DOHH2 (cell line): ENCODE measurements at regions not wholly inside any gene's neighbourhood (a gene's known extent, or its start where the extent isn't known, plus 50 kb on each side); places are given as distances from the start of the nearest gene placed in this dataset.

Source experiments
- H3F3A ChIP-seq: fragments of 200-600 bp; sonication (generic), shearing (Covaris generic); 2 replicates; pipeline ENCODE4 v1.6.0; 2016; ENCODE audit warnings: antibody characterized with exemption, mild to moderate bottlenecking; ENCODE audit not compliant: control insufficient read depth, insufficient read depth
- H3K27ac ChIP-seq: fragments of 200-600 bp; sonication (generic); 2 replicates; pipeline ENCODE4 v1.5.1; 2014; ENCODE audit warnings: low read depth, mild to moderate bottlenecking, low read length, moderate library complexity
- H3K27me3 ChIP-seq: fragments of 200-600 bp; sonication (generic); 2 replicates; pipeline ENCODE4 v1.6.1; 2014; ENCODE audit warnings: mild to moderate bottlenecking, low read length, mixed read lengths; ENCODE audit not compliant: control insufficient read depth
- H3K36me3 ChIP-seq: fragments of 200-600 bp; sonication (generic); 2 replicates; pipeline ENCODE4 v1.6.1; 2014; ENCODE audit warnings: mild to moderate bottlenecking, low read length, moderate library complexity, mixed read lengths; ENCODE audit not compliant: control insufficient read depth
- H3K4me1 ChIP-seq: fragments of 200-600 bp; sonication (generic); 2 replicates; pipeline ENCODE4 v1.6.1; 2014; ENCODE audit warnings: mild to moderate bottlenecking, low read length, mixed read lengths; ENCODE audit not compliant: control insufficient read depth
- H3K4me2 ChIP-seq: fragments of 200-600 bp; sonication (generic); 2 replicates; pipeline ENCODE4 v1.6.0; 2014; ENCODE audit warnings: mild to moderate bottlenecking, low read length, moderate library complexity
- H3K4me3 ChIP-seq: fragments of 200-600 bp; sonication (generic); 2 replicates; pipeline ENCODE4 v1.5.1; 2014; ENCODE audit warnings: mild to moderate bottlenecking, low read length, mixed read lengths
- H3K79me2 ChIP-seq: fragments of 200-600 bp; sonication (generic); 2 replicates; pipeline ENCODE4 v1.6.1; 2014; ENCODE audit warnings: mild to moderate bottlenecking, low read length, mixed read lengths; ENCODE audit not compliant: control insufficient read depth
- H3K9me2 ChIP-seq: fragments of 200-600 bp; sonication (generic); replicated peaks from 2 replicates; pipeline ENCODE4 v1.6.1; 2014; ENCODE audit warnings: mild to moderate bottlenecking, low read length, mixed read lengths; ENCODE audit not compliant: control insufficient read depth
- H3K9me3 ChIP-seq: fragments of 200-600 bp; sonication (generic); 2 replicates; pipeline ENCODE4 v1.6.1; 2014; ENCODE audit warnings: antibody characterized with exemption, low read length, mixed read lengths; ENCODE audit not compliant: control insufficient read depth, insufficient read depth
- H4K20me1 ChIP-seq: fragments of 200-600 bp; sonication (generic); 2 replicates; pipeline ENCODE4 v1.6.0; 2014; ENCODE audit warnings: low read depth, mild to moderate bottlenecking, antibody characterized with exemption, low read length, moderate library complexity; ENCODE audit not compliant: control insufficient read depth, insufficient read depth
- EZH2phosphoT487 ChIP-seq: fragments of 200-600 bp; sonication (generic); IDR thresholded peaks from 2 replicates; pipeline ENCODE4 v1.6.1; 2017; ENCODE audit warnings: borderline replicate concordance, mild to moderate bottlenecking, antibody characterized with exemption, low read length, moderate library complexity, mixed read lengths
- TF ChIP-seq, protein P1 (sequence below): fragments of 200-600 bp; sonication (generic); IDR thresholded peaks from one replicate; pipeline ENCODE4 v1.5.1; 2014; ENCODE audit warnings: antibody characterized with exemption, mild to moderate bottlenecking, low read depth, low read length; ENCODE audit not compliant: poor library complexity, severe bottlenecking

DNA sequence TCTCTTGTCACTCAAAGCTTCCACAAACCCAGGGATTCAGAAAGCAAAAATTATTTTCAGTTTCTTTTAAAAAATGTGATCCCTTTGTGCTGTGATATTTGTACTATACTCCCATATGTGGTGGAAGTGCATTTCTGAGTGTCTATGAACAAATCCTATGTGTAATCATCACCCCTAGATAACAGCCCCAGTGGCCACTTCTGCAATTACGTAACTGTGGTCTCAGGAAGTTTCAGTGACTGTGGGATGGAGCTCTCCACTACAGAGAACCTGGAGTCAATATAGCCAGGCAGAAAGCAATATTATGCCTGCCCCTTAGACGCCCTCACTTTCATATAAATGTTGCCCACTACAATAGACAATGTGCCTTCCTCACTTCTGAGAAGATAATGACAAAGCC, 1101.7 kb upstream of the GHITM start:
- Histone ChIP-seq H3K4me3 (no peak overlapping the region), H3K27ac (no peak overlapping the region), H3K36me3 (no peaks in the 10 kb centered on the region), H3K9me2 (no peaks in the 10 kb centered on the region), H3K9me3 (no peaks in the 10 kb centered on the region), H4K20me1 (no peaks in the 10 kb centered on the region), H3K4me1 (no peaks in the 10 kb centered on the region), H3K4me2 (no peak overlapping the region), H3K79me2 (no peaks in the 10 kb centered on the region), H3K27me3 (no peaks in the 10 kb centered on the region), H3F3A (no peaks in the 10 kb centered on the region)
- TF ChIP-seq, protein P1, sequence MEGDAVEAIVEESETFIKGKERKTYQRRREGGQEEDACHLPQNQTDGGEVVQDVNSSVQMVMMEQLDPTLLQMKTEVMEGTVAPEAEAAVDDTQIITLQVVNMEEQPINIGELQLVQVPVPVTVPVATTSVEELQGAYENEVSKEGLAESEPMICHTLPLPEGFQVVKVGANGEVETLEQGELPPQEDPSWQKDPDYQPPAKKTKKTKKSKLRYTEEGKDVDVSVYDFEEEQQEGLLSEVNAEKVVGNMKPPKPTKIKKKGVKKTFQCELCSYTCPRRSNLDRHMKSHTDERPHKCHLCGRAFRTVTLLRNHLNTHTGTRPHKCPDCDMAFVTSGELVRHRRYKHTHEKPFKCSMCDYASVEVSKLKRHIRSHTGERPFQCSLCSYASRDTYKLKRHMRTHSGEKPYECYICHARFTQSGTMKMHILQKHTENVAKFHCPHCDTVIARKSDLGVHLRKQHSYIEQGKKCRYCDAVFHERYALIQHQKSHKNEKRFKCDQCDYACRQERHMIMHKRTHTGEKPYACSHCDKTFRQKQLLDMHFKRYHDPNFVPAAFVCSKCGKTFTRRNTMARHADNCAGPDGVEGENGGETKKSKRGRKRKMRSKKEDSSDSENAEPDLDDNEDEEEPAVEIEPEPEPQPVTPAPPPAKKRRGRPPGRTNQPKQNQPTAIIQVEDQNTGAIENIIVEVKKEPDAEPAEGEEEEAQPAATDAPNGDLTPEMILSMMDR: no peak
- TF ChIP-seq EZH2phosphoT487: no peak

DNA sequence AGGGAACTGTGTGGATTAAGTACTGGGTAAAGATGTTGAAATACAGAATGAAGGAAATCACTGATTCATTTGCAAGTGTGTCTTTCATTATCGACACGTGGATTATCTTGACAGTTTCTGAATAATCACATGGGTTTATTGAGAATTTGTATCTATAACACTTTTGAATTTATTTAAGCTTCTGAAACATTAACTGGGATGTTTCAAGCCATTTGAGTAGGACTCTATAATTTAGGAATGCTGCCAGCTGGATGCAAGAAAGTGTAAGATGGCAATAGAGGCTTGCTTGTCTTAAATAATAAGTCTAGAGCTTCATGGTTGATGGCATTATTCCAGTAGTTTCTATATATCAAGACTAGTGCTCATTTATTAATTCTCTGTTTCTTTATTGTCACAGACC, 1100.7 kb upstream of the GHITM start:
- no peaks in the 10 kb centered on the region for H3K9me3 ChIP-seq
- H3K36me3 ChIP-seq: no peaks in the 10 kb centered on the region
- no peaks in the 10 kb centered on the region for H3F3A ChIP-seq
- no peak overlapping the region for H3K4me2 ChIP-seq
- no peaks in the 10 kb centered on the region for H4K20me1 ChIP-seq
- no peaks in the 10 kb centered on the region for H3K79me2 ChIP-seq
- TF ChIP-seq EZH2phosphoT487: no peak
- TF ChIP-seq, protein P1: no peak
- H3K4me1 ChIP-seq: no peaks in the 10 kb centered on the region
- no peak overlapping the region for H3K4me3 ChIP-seq
- H3K27me3 ChIP-seq: no peaks in the 10 kb centered on the region
- no peaks in the 10 kb centered on the region for H3K9me2 ChIP-seq
- no peak overlapping the region for H3K27ac ChIP-seq

DNA sequence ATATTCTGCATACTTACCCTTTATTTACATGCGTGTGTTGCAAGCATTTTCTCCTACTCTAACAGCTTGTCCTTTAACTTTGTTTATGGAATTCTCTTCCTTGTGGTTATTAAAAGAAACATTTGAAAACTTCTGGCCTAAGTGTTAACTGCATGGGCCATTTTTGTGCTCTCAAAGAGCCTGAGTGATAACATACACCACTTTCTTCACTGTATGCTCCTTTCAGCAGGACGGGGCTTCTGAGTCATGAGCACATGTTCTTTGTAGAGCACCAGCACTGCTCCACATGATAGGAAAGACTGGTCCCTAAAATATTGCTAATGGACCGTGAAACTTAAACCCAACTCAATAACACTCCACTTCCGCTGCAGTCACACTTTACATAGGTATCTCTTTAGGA, 1093.6 kb upstream of the GHITM start:
- Histone ChIP-seq H3K27me3 (no peaks in the 10 kb centered on the region), H3K79me2 (no peaks in the 10 kb centered on the region), H3K27ac (no peak overlapping the region), H3K9me3 (no peaks in the 10 kb centered on the region), H3K4me3 (no peak overlapping the region), H4K20me1 (no peaks in the 10 kb centered on the region), H3F3A (no peaks in the 10 kb centered on the region), H3K36me3 (no peaks in the 10 kb centered on the region), H3K4me1 (no peaks in the 10 kb centered on the region), H3K4me2 (no peak overlapping the region), H3K9me2 (no peaks in the 10 kb centered on the region)
- no peak for TF ChIP-seq EZH2phosphoT487
- TF ChIP-seq, protein P1: no peak

DNA sequence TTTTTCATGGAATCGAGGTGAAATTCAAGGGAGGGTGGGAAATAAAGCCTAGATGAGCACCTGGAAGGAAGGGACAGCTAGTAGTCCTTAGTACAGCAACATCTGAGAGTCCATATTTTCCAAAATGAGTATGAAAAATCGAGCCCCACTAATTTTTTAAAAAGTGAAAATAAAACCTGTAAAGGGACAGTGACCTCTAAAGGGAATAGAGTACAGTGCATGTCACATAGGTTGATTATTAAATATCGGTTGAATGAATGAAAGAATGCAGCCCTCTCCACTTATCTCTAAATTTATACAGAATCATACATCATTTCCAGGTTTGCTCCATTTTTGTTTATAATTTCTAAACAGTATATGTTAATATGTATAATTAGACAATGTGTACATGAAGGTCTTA, 1088.5 kb upstream of the GHITM start:
- Histone ChIP-seq H3K79me2 (no peaks in the 10 kb centered on the region), H3K36me3 (no peaks in the 10 kb centered on the region), H3K27ac (no peak overlapping the region), H3K4me3 (no peak overlapping the region), H3K4me2 (no peak overlapping the region), H3F3A (no peaks in the 10 kb centered on the region), H3K27me3 (no peaks in the 10 kb centered on the region), H3K4me1 (no peaks in the 10 kb centered on the region), H3K9me2 (no peaks in the 10 kb centered on the region), H3K9me3 (no peaks in the 10 kb centered on the region), H4K20me1 (no peaks in the 10 kb centered on the region)
- TF ChIP-seq, protein P1: no peak
- no peak for TF ChIP-seq EZH2phosphoT487
